ENCODE measurements at regions not wholly inside any gene's neighbourhood (a gene's known extent, or its start where the extent isn't known, plus 50 kb on each side); places are given as distances from the start of the nearest gene placed in this dataset.

GRCh38 chr18:66105016-66105415, 354.2 kb downstream of the CDH7 start:
- TF ChIP-seq CTCF (IDR thresholded peaks at IDR 0.05; ENCODE audit: low read depth, low read length) (no peak), EZH2phosphoT487 (IDR thresholded peaks at IDR 0.05; ENCODE audit: low read depth) (no peak)

Measured in OCI-LY3 (cell line).